HG02588 (cell line): ENCODE measurements at regions not wholly inside any gene's neighbourhood (a gene's known extent, or its start where the extent isn't known, plus 50 kb on each side); places are given as distances from the start of the nearest gene placed in this dataset.

Experiments
- ATAC-seq: cut with Tn5 transposase; IDR thresholded peaks from one replicate; pipeline ENCODE4 v1.9.1; 2021; ENCODE audit warnings: mild to moderate bottlenecking, moderate library complexity; ENCODE audit not compliant: unreplicated experiment

DNA sequence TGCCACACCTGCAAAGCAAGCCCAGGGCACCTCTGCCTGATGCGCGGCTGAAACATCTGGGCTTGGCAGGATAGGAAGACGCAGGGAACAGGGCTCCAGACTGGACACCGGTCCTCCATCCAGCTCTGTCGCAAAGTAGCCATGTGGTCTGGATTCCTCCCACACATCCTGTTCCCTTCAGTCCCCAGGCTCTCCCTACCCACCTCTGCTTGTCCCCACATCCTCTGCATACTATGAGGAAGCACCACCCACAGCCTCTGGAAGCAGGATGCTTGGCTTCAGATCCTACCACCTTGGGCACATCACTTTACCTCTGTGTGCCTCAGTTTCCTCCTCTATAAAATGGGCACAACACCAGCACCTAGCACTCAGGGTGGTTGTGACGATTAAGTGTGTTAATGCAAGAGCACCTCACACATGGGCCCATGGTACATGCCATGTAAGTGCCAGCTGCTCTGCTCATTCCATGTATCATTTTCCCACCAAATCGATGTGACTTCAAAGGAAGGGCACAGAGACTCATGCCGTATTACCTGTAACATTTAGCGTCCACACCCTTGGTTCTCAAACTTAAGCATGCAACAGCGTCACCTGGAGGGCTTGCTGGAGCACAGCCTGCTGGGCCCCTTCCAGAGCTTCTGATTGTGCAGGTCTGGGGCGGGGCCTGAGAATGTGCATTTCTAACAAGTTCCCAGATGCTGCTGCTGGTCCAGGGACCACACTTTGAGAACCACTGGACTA is 138.6 kb upstream of the SDK2 start:
- ATAC-seq: no peak

- ATAC-seq: no peak
These were observed 139.1 kb upstream of the SDK2 start for GRCh38 chr17:73783382-73783766.

- ATAC-seq: no peak
These were observed 139.8 kb upstream of the SDK2 start for GRCh38 chr17:73783945-73784603.

- no peak for ATAC-seq
These were observed 141.3 kb upstream of the SDK2 start for GRCh38 chr17:73785496-73785895.

DNA sequence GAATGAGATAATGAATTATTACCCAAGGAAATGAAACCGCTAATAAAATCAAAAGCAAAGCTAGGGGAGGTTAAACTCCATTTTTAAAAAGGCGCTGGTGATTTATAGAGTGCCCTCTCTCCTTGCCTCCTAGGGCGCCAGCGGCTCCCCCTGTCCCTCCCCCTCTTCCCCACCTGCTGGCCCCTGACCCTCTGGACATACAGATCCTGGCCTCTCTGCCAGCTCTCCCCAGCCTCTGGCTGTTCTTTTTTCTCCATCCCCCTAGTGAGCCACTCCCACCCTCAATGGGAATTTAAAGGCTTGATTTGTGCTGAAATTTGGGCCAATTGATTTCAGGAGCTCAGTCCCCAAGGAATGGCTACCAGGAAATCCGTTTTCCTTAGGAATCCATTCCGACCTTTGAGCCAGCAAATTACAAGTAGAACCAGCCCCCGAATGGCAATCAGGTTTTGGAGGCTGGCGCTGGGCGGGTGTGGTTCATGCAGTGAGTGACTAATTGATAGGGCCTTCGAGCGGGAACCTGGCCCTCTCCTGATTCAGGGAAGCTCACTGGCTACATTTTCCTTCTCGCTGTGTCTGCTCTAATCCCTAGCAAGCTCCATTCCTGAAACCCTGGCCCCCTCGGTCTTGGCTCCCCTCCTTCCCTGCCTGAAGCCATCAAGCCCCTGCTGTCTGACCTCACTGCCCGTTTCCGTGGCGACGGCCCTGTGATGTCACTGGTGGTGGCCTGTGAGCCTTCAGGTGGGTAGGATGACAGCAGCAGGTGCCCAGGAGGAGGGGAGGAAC is 141.9 kb upstream of the SDK2 start:
- no peak for ATAC-seq

DNA sequence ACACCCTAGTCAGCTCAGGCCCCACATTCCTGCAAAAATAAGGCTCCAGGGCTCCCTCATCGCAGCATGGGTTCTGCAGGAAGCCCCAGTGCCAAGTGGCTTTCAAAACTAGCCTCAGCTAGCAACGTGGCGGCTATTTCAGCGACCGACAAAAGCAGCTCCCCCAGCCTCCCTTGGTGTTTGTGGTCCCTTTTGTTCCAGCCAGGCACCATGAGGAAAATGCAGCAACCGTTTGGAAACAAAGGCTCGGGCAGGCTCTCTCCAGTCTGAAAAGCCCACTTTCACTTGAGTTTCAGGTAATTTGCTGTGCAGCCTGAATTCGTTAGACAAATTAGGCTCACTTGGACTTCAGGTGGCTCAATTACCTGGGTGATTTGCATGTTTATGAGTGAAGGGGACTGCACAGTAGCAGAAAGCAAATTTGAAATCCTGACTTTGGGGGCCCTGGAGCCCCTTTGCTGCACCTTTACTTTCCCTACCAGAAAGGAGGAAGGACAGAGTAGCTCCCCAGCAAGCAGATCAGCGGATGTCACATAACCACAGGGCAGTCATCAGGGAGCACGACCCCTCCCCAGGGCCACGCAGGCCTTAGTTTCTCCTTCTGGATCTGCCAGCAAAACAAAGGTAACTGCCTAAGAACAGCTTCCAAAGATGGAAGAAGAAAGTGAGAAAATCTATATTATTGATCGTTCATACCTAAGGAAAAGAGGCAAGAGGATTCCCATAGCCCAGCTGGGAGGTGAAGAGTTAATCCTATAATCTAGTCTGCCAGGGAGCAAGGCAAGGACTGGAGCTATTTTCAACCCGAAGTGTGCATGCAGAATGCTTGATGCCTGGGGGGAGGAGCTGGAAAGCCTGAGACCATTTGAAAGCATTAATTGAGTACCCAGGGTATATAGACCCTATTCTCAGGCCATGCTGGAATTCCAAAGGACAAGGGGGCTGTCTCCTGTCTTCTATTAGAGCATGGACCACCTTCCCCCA is 143.1 kb upstream of the SDK2 start:
- no peak for ATAC-seq

DNA sequence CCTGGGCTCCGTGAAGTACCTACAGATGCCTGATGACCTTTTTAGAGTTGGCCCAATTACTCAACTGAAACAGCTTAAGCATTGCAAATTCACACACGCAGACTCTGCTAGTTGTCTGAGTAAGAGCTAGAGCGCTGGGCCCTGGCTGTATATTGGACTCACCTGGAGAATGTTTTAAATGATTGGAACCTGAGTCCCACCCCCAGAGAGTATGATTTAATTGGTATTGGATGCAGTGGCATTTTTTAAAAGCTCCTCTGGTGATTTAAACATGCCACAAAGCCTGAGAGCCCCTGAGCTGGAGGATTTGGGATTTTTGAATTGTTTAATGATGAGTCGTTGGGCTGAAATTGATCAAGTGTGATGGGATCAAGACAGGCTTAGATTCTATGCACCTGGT is 143.9 kb upstream of the SDK2 start:
- no peak for ATAC-seq

GRCh38 chr17:73791121-73791520 is 146.9 kb upstream of the SDK2 start:
- no peak for ATAC-seq

GRCh38 chr17:73791631-73792030 is 147.4 kb upstream of the SDK2 start:
- no peak for ATAC-seq

DNA sequence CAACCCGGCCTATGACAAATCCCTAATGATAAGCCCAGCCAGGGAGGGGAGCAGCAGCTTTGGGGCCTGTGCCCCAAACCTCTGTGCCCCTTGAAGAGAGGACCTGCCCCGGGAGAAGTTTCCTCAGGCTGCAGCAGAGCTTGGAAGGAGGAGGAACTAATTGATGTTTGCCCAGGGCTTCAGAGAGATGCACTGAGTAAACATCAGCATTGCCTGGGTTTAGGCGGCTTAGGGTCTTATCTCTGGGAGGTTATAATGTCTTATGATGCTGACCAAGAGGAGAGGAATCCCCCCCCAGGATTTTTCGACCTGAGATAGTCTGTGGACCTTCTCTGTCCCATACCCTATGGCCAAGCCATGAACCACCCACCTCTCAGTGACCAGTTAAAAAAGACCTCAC is 148.7 kb upstream of the SDK2 start:
- ATAC-seq: no peak

GRCh38 chr17:73794336-73794735 is 150.1 kb upstream of the SDK2 start:
- no peak for ATAC-seq

- ATAC-seq: no peak
These were observed 151.5 kb upstream of the SDK2 start for GRCh38 chr17:73795730-73796129.

DNA sequence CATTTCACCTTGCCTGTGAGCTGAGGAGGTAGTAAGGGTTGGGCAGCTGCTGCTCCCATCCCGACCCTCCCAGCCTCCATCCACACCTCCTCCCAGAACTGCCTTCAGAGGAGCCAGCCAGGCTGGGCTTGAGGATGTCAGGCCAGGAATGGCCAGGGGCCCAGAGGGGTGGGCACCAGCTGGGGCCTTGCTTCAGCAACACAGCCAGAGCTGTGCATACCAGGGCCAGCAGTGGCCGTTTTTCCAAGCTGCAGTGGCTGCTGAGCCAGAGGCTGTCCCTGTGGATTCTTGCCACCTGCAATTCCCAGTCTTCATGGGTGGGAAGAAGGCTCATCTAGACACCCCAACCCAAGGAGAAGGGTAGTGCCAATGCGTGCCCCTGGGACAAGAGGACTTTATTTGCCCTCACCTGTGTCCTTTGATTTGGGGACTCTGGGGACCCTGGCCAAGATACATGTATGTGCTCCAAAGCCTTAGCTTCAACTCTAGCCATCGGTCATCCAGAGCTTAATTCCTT is 153.4 kb upstream of the SDK2 start:
- no peak for ATAC-seq

DNA sequence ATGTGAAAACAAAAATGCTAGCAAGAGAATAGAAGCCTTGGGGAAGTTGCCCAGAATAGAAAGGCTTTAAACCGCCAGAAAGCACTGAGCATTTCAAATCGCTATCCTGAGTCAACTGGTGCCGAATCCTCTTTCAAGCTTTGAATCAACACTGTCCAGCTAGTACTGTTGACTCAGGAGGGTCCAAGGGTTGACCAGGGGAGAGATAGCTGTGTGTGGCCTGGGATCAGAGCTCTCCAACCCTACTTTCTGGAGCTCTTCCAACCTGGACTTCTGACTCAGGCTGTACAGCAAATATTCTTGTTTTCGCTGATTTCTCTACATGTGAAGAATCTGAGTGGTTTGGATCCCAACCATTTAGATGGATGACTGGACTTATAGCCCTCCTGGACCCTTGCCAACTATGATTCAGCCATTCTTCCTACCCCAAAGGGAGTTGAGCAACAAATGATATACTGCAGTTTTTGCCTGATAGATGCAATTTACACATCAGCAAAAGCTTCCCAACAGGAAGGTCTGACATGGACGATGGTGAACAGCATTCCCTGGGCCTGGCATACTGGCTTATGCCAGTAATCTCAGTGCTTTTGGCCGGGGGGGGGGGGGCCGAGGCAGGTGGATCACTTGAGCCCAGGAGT is 154.0 kb upstream of the SDK2 start:
- ATAC-seq: no peak

- no peak for ATAC-seq
These were observed 154.9 kb upstream of the SDK2 start for GRCh38 chr17:73799096-73799495.

- ATAC-seq: no peak
These were observed 155.8 kb upstream of the SDK2 start for GRCh38 chr17:73799781-73800627.

DNA sequence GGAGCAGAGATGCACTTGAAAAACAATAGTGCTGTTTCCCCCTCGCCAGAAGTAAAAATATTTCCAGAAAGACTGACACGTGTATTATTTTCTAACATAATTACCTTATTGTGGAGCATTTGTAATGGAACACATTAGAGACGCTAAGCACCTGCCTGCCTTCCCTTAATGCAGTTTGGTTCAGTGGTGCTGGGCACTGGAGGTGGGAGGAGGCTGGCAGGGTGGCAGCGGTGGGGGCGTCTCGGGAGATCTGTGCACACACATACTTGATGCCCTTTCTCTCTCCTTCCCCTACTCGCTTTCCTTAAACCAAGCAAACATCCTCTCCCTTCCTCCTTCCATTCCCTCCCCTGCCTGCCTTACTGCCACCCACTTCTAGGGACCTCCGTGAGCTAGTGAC is 156.6 kb upstream of the SDK2 start:
- no peak for ATAC-seq

DNA sequence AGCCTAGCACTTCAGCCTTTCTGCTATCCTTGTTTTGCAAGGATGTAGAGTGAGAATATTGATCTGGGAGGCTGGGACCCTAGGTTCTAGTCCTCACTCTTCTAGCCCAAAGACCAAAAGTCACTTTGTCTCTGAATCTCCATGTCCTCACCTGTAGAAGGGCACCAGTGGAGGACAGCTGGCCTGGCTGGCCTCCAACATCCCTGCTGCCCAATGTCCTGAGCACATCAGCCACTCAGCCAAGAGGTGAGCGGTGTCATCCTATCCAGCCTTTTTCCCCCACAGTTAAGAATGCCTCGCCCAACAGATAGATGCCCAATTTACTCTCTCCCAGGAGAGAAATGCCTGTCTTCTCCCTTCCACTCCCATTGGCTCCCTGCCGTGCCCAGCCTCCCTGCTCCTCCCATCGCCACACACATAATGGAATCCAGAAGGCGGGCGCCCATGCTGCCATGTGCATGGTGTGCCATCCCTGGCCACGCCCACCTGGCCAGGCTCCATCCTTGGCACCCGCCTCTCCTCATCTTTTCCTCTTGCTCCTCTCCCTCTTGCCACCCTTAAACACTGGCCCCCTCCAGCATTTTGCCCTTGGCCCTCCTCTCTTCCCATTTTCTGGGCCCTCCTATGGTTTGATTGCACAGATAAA is 157.3 kb upstream of the SDK2 start:
- ATAC-seq: no peak

DNA sequence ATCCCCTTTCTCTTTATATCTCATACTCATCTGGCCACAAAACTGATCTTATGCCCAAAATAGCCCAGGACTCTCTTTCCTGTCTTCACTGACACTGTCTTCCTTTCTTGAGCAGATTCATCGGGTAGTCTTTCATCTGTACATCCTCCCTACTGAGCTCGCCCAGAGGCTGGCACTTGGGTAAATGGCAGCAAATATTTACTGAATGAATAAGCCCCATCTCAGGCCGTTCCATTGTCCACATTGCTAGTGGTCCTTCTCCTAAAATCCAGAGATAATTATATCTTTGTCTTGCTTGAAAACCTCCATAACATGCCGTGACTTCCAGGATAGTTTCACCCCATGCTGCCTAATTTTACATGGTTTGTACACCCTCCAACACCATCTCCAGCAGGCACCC is 158.1 kb upstream of the SDK2 start:
- ATAC-seq: no peak
